HG03439 (cell line): ENCODE measurements at regions not wholly inside any gene's neighbourhood (a gene's known extent, or its start where the extent isn't known, plus 50 kb on each side); places are given as distances from the start of the nearest gene placed in this dataset.
"Not testable (repeated sequence)": the region's sequence is repeated elsewhere in the genome, so short reads cannot be mapped to it uniquely, and the experiment has no call there.

ENCODE experiments used
- ATAC-seq: cut with Tn5 transposase; IDR thresholded peaks from one replicate; pipeline ENCODE4 v1.9.1; 2021; ENCODE audit warnings: mild to moderate bottlenecking, moderate library complexity; ENCODE audit not compliant: unreplicated experiment

DNA sequence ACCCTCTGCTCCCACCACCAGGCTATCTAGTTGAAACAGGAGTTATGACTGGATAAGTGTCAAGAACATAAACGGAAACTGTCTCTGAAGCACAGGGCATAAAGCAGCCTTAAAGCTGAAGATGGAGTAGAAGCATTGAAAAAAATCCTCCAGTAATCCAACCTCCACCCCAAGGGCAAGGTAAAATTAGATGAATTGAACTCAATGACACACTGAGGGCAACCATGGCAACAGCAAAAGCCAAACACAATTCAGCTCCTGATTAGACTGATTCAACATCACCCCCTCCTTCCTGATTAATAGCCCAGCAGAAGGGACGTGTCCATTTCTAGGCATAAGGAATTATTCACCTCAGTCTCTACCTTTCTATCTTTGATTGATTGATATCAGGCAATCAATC lies 183.2 kb upstream of the MAP3K1 start:
- no peak for ATAC-seq

DNA sequence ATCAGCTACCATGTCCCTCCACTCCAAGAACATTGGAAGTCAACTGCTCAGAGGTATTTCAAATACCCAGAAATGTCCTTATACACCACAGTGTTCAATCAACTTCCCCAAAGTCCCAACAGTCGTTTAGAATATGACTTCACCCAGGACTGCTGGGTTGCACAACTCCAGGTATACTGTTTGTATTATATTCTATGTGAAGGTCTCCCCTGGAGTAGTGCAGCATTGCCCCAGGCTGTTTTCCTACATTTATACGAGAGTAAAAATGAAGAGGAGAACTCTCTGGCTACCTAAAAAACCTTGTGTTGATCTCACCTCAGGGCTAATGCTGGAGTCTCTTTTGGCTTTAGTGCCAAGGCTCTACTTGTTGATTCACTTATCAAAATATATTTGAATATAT lies 183.6 kb upstream of the MAP3K1 start:
- ATAC-seq, result no peak

DNA sequence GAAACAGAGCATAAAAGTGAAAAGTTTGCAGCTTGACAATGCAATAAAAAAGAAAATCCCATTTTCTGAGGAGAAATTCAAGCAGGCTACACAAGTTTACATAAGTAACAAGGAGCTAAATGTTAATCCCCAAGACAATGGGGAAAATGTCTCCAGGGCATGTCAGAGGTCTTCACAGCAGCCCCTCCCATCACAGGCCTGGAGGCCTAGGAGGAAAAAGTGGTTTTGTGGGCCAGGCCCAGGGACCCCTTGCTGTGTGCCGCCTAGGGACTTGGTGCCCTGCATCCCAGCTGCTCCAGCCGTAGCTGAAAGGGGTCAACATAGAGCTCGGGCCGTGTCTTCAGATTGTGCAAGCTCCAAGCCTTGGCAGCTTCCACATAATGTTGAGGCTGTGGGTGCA lies 186.7 kb upstream of the MAP3K1 start:
- not testable (repeated sequence) for ATAC-seq

DNA sequence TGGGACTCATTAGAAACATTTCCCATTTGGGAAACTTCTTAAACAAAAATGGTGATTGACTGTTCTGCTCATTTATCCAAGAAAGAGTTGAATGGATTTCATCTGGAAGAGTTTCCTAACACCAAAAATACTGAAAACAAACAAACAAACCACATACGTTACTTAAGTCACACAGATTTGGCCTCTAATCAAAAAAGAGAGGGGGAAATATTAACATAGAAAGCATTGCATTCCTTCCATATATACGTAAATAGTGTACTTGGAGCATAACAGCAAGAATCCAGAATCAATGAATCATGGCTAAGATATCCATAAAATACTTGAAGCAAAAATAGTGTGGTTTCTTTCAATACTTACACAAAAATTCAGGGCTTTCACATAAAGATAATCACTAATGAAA lies 189.8 kb upstream of the MAP3K1 start:
- ATAC-seq, result no peak

DNA sequence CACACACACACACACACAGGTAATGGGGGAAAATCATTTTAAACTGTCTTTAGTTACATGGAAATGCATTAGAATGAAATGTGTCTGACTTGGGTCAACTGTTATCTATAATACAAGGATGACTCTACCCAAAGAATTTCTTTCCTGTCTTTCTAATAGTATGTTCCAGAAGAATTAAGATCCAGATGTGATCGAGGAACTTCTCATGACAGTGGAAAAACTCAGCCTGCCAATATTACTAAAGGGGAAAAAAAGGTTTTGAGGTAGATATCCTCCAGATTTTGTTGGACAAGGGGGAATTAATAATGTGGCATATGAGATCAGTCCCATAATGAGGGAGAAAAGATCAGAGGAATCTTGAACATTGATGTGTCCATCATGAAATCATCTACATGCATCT lies 190.6 kb upstream of the MAP3K1 start:
- ATAC-seq, result no peak

DNA sequence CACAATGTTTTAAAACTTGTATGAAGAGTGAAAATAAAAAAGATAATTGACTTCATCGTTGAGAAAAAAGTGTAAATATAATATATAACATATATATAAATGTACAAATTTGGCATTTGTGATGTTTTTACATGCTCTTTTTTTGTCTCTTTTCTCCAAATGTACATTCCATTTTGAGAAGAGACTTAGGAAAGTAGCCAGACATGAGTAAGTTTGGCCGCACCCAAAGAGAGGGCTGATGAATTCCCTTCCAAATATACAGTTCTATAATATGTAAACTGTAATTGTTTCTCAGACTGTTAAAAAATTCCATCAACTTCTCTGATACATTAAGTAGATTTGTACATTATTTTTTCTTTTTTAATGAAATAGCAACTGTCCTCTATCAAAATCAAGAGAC lies 193.2 kb upstream of the MAP3K1 start:
- no peak for ATAC-seq

DNA sequence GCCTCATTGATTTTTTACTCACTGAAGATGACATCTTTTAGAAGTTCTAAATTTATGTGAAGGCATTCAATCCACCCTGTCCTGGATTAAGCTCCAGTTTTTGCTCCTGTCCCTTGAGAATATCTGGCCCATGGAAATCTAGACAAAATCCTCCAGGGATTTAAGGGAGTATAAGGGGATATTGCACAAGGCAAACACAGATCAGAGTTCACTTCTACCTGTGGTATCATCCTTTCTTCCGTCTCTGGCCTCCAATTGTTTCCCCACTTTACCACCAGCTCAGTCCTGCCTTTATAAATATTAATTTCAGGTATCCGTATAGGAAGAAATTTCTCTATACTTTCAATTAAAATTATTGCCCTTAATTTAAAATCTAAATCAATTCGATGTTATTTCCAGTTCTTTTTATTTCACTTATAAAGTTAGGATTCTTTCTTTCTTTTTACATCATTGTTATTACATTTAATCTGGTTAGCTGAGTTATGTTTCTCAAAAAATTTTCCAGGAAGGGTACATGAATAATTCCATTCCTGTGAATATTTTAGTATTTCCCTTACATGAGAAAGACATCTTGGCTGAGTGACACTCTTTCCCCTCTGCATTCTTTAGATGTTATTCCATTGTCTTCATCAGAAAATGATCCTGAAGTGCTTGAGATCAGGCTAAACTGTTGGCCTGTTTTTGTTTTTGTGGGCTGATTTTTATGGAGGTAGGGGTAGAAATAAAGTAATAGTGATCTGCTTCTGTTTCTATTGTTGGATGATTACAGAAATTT lies 194.3 kb upstream of the MAP3K1 start:
- ATAC-seq, result no peak

DNA sequence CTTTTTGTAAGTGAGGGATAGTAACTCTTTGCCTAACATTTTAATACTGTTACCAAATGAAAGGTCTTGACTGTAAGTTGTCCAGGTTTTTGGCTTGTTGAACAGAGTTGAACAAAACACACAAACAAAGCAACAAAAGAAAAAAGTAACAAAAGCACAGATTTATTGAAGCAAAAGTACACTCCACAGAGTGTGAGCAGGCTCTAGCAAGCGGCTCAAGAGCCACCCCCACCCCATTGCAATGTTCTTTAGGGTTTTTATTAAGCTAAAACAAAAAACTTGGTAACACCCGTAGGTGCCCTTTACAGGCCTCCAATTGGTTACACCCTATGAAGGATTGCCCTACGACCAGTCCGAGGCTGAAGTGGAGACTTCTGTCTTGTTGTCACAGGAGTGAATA lies 197.4 kb upstream of the MAP3K1 start:
- ATAC-seq, result no peak

DNA sequence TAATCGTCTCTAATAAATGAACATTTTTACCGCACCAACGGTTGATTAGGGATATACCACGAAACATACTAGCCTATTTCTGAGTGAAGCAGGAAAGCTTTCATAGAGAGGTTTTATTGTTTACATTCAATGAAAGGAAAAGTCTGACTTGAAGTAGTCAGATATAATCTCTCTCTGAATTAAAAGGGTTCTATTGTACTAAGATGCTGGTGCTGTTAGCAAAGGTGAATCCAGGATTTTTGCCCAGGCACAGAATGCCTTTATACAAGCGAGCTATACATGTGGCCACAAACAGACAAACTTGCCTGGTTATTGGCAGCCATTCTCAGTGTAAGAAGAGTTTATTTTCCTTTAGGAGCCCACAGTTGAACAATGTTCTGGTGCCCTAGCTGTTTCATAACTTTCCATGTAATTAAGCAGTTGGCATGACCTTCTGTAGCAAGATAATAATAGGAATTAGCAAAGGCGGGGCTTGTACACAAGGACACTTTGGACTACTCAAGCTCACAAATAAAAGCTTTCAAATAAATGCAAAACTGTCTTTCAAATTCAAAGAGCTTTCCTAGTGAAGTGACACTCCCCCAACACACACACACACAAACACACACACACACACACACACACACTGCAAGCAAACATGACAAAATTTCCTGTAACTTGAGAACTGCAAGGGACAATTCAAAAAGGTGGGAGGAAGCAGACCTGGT lies 198.7 kb upstream of the MAP3K1 start:
- no peak for ATAC-seq

DNA sequence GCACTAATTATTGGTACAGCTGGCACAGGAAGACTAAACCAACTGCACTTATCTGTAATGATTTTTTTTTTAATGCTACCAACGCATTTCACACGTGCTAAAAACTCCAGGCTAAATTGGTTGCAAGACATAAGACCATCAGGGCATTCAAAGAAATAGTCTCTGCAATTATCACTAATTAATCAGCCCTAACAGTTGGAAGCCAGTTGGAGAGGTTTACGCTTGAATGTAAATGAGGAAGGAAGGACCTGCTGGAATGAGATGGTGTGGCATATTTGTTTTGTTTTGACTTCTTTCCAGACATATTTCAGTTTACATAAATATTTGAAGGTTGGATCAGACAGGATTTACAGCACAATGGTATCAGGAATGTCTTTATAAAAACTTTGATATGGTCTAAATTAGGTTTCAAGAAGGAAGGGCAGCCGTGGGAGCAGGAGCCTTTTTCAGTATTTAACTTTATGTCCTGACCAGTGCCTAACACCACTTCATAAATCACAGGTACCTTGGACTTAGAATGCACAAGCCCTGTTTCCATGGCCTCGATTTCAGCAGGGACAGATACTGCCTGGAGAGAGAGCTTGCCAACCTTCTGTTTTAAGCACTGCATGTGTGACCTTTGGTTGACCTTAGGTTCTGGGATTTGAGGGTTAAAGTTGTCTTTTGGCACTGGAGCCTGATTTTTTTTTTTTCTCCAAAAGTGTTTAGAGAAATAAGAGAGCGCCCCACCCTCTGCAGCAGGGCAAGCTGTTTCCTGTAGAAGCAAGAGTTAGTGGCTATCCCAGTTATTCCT lies 199.8 kb upstream of the MAP3K1 start:
- ATAC-seq, result no peak

DNA sequence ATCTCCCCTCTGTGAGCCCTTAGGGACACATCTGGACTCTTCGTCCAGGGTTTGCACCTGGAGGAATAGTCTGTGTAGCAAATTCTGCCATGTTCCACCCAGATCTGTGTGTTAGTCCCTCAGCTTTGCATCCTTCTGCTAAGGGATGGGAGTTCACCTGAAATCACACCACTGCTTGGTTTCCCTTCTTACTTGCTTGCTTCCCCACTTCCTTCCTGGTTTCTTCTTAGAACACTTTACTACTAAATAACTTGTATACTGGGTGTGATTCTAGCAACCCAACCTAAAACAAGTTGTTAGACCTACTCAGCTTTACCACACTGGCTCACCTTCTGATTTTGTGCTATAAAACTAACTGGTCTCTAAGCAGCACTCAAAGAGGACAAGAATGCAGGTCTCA lies 202.6 kb upstream of the MAP3K1 start:
- ATAC-seq, result no peak

DNA sequence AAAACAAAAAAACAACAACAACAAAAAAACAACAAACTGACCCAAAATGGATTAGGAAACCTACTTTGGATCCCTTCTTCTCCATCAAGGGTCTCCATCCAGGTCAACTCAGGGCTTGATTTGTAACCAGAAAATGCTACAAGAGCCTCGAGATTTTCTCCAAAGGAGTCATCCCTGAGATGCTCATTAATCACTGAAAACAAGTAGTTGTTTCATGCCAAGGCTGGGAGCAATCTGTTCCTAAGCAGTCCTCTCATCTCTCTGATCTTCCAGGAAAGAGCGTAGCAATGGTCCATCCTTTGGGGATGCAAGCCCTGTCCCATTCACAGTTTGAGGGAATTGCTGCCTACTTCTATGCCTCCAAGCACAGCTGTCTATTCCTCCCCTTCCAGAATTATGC lies 203.0 kb upstream of the MAP3K1 start:
- ATAC-seq, result no peak

DNA sequence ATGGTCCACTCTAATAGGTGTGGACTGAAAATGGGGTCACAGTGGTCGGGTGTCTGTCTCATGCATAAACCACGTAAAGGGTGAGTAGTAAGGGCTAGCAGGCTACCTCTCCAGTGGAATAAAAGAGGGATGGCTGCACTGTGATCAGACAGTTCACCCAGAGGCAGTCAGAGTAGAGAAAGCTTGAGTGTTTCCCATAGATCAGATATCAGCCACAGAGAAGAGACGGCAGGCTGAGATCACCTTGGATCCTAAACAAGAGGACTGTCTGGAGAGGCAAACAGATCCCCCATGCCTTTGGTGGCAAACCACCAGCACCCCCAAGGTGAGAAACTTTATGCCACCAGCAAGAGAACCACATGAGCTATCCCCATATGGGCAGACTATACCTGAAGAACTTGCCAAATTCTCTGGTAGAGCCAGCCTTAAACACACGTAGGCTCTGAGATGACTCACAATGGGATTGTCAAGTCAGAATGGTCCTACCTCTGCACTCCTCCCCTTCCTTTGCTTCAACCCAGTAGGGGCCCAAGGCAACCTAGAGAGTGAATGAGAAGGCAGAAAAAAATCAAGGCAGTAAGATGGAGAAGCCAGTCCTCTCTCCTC lies 205.2 kb upstream of the MAP3K1 start:
- ATAC-seq, result no peak

DNA sequence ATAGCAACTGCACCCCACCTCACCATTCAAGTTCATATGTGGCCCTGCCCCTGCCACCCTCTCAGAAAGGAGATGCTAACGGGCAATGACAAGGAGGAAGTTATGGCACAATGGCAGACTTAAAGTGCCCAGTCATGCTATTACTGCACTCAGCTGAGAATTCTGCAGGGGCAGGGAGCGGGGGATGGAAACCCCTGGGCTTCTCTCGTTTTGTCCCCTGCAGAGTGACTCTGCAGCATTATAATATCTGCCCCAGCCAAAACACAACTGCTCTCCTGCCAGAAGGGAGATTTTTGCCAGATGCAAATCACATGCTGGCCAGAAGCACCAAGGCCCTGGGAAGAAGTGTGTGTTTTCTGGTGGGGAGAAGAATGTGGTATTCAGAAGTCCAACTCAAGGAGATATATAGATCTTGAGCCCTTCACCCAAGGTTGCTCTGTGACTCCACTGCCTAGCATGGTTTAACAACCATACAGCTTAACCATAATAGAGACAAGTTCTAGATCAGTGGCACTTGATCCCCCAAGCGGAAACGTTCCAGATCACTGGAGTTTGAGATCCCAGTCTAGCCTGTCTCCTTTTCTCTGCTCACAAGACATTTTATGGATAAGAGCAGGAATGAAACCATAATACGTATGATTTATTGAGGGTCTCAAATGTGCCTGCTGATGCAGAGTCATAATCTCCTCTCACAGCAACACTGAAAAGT lies 207.0 kb upstream of the MAP3K1 start:
- no peak for ATAC-seq

DNA sequence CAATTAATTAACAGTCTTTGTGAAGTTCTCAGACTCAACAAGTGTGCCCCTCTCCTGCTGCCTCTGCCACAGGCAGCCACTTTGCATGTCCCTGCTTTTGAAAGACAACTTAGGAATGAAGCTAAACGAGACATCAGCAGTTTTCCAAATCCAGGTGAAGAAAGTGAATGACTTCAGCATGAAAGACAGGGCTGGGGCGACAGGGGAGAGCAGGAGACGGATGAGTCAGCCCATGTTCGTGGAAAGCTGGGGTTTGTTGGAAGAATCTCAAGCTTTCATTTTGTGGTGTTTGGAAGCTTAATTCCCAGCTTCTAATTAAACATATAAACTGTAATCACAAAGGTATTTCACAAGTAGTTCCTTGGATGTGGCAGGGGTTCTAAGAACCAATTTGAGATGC lies 207.8 kb upstream of the MAP3K1 start:
- ATAC-seq, result no peak

DNA sequence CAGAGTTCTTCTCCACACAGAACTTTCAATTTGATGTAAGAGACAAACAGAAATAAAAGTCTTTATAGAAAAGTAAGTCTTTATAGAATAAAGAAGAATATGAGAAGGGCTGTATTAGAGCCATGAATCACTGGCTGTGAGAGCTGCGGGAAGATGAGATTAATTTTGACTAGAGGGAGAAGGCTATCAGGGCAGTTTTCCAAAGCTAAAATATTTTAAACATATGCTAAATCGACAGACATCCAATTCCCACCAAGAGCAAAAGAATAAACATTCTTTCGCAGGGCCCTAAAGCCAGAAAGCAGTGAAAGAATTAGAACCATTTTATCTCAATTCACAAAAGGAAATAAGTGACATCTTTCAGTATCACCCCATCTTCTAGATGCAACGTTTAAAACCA lies 208.3 kb upstream of the MAP3K1 start:
- no peak for ATAC-seq

DNA sequence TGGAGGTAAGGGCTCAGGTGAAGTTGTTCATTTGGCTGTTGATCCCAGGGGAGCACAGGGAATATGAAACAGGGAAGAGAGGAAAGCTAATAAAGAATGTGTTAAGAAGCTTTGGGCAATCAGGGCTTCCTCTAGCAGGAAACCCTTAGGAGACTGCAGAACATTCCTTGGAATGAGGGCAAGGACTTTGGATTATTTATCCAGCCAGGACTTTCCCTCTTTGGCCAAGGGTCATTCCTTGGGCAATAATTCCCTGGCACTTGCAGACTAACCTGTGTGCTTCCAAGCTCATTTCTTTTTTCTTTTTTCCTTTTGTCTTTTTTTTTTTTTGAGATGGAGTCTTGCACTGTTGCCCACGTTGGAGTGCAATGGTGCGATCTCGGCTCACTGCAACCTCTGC lies 209.2 kb upstream of the MAP3K1 start:
- ATAC-seq, result no peak

DNA sequence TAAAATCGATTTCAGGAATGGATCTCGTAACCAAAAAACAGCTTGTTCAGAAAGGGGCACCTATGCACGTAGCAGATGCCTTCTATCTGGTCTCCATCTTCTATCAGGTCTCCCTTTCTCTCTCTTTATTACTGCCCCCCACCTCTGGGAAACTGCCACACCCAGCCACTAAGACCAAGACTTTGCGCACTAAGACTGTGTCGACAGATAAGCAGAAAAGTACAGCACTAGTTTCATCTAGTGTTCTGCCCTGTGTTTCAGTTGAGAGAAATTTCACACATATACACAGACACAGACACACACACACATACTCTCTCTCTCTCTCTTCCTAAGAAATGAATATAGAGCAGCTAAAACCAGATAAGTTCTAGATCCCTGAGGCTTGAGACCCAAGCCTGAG lies 210.1 kb upstream of the MAP3K1 start:
- ATAC-seq, result no peak

DNA sequence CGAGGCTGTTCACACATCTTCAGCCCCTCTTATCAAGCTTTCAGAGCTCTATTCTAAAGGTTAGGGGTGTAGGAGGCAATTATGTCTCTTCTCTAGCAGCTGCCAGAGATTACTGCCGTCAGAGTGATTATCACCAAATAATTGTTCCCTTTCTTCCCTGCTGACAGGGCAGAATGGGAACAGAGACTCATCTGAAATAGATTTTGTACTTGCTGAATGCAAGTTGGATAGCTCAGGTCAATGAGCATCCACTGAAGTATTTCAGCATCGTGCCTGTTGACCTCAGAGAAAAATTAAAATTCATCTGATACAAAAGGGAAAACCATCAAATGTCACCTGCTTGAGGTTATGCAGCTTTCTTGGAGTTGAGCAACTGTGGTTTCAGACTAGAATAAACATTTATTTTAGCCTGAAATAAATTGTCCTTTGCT lies 213.7 kb upstream of the MAP3K1 start:
- ATAC-seq, result no peak

DNA sequence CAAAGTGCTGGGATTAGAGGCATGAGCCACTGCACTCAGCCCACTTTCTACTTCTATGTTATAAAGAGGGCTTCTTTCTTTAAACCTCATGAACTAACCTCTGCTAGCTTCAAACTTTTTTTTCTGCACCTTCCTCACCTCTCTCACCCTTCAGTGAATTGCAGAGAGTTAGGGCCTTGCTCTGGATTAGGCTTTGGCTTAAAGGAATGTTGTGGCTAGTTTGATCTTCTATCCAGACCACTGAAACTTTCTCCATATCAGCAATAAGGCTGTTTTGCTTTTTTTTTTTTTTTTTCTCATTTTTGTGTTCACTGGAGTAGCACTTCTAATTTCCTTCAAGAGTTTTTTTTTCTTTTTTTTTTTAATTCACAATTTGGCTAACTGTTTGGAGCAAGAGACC lies 216.4 kb upstream of the MAP3K1 start:
- ATAC-seq, result no peak

DNA sequence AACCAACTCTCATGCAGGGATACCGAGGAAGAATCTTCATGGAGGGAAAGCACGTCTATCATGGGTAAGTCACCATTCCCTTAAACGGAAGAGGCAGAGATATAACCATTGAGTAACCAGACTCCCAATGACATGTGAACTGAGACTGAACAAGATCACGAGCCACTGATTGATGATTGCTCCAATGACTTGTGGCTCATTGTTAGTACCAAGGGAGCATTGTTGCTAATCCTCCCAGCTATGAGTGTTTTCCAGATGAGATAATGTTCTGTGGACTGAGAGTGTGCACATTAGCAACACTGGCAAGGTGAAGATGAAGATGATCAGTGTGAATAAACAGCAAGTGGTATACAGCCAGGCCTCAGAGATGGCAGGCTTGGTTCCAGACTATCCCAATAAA lies 219.2 kb upstream of the MAP3K1 start:
- no peak for ATAC-seq
